HFF-Myc (cell line): ENCODE measurements at regions not wholly inside any gene's neighbourhood (a gene's known extent, or its start where the extent isn't known, plus 50 kb on each side); places are given as distances from the start of the nearest gene placed in this dataset.
"Not testable (repeated sequence)": the region's sequence is repeated elsewhere in the genome, so short reads cannot be mapped to it uniquely, and the experiment has no call there.

Experiments
- DNase-seq: peaks from one replicate; pipeline ENCODE4 v3.0.0-alpha.2; 2011; ENCODE audit warnings: low read depth; ENCODE audit errors: extremely low read depth
- H3K4me3 ChIP-seq: replicated peaks from 2 replicates; pipeline ENCODE4 v1.5.1; 2011; ENCODE audit warnings: low read depth, mild to moderate bottlenecking, control low read depth, low read length
- CTCF ChIP-seq: IDR thresholded peaks from 2 replicates; pipeline ENCODE4 v1.5.1; 2012; ENCODE audit warnings: mild to moderate bottlenecking, low read depth, low read length, control low read depth; ENCODE audit errors: missing control alignments

GRCh38 chr5:60479542-60479941, 220.4 kb downstream of the DEPDC1B start:
- TF ChIP-seq CTCF, result no peak
- DNase-seq, result no peak
- no peak overlapping the region for H3K4me3 ChIP-seq

- TF ChIP-seq CTCF, result no peak
- no peak overlapping the region for H3K4me3 ChIP-seq
- DNase-seq, result no peak
Observed at GRCh38 chr5:60477849-60478248, 222.1 kb downstream of the DEPDC1B start.

- no peak for DNase-seq
- no peak for TF ChIP-seq CTCF
- no peak overlapping the region for H3K4me3 ChIP-seq
Observed at GRCh38 chr5:60473654-60474053, 226.3 kb downstream of the DEPDC1B start.

GRCh38 chr5:60473027-60473426, 226.9 kb downstream of the DEPDC1B start:
- DNase-seq, H3K4me3 ChIP-seq: not testable (repeated sequence)

- DNase-seq, result no peak
- no peak for TF ChIP-seq CTCF
- no peak overlapping the region for H3K4me3 ChIP-seq
Observed at GRCh38 chr5:60470881-60471280, 229.1 kb downstream of the DEPDC1B start.

GRCh38 chr5:60469286-60469685, 230.7 kb downstream of the DEPDC1B start:
- H3K4me3 ChIP-seq, result no peak overlapping the region
- TF ChIP-seq CTCF, result no peak
- DNase-seq, result no peak

- DNase-seq, result no peak
- no peak overlapping the region for H3K4me3 ChIP-seq
- TF ChIP-seq CTCF, result no peak
Observed at GRCh38 chr5:60463179-60463868, 236.6 kb downstream of the DEPDC1B start.
